Epithelial cell of proximal tubule (primary cell): ENCODE measurements at regions not wholly inside any gene's neighbourhood (a gene's known extent, or its start where the extent isn't known, plus 50 kb on each side); places are given as distances from the start of the nearest gene placed in this dataset.

Source experiments
- DNase-seq: peaks from one replicate; pipeline ENCODE4 v3.0.0-alpha.2; 2011; ENCODE audit warnings: low read depth
- H3K4me3 ChIP-seq: 2 replicates; pipeline ENCODE4 v1.5.1; 2011; ENCODE audit warnings: low read depth, mild to moderate bottlenecking, low read length
- TF ChIP-seq, protein P1 (sequence below): conservative IDR thresholded peaks from 2 replicates; pipeline ENCODE4 v1.5.1; 2012; ENCODE audit warnings: low read depth, mild to moderate bottlenecking, low read length

DNA sequence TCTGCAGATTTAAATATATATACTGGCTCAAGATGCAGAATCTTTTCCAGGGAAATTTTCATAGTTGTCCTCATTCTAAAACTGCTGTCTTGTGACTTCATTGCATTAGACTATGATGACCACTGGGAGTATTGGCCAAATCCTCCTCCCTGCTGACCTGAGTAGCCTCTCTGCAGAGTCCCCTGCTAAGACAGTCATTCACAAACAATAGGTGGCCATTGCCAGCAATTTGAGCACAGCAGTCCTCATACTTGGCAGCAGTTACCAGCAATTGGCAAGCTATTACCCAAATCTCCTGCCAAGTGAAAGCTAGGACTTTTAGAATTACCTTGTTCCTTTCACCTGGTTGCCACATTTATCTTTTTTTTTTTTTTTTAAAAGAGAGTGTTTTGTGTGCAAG, 325.8 kb downstream of the FAT3 start:
- H3K4me3 ChIP-seq: no peak overlapping the region
- no peak for DNase-seq
- TF ChIP-seq, protein P1, sequence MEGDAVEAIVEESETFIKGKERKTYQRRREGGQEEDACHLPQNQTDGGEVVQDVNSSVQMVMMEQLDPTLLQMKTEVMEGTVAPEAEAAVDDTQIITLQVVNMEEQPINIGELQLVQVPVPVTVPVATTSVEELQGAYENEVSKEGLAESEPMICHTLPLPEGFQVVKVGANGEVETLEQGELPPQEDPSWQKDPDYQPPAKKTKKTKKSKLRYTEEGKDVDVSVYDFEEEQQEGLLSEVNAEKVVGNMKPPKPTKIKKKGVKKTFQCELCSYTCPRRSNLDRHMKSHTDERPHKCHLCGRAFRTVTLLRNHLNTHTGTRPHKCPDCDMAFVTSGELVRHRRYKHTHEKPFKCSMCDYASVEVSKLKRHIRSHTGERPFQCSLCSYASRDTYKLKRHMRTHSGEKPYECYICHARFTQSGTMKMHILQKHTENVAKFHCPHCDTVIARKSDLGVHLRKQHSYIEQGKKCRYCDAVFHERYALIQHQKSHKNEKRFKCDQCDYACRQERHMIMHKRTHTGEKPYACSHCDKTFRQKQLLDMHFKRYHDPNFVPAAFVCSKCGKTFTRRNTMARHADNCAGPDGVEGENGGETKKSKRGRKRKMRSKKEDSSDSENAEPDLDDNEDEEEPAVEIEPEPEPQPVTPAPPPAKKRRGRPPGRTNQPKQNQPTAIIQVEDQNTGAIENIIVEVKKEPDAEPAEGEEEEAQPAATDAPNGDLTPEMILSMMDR: no peak

DNA sequence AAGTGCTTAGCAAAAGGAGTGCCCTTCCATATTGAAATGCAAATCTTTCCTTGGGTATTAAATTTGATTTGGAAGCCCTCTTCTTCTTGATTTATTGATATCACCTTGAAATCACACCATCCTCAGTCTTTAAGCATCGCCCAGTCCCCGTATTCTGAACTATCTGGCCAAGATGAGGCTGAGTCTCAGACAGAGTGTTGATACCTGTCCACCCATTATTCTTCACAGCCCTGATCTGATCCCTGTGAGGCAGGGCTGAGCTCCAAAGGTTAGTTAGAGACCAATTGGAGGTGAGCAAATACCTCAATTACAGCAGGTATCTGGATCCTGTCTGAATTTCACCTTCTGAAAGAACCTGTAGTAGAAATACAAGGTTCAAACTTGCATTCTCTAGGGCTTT, 326.3 kb downstream of the FAT3 start:
- DNase-seq: no peak
- TF ChIP-seq, protein P1: no peak
- H3K4me3 ChIP-seq: no peak overlapping the region

DNA sequence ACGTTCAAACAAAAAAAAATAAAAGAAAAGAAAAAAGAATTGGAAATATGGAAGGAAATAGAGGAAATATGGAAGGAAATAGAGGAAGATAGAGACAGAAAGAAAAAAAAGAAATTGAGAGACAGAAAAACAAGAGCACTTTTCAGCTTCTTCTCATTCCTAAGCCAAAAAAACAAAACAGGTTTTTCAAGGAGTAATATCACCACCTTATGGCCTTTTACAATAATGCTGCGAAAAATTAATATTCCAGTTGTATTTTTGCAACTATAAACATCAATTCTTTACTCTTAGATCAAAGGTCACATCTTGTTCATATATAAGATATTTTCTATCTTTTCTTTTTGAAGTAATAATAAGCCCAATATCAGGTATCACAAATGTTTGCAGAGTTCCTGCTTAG, 328.3 kb downstream of the FAT3 start:
- DNase-seq: no peak
- TF ChIP-seq, protein P1: peak; percentile 34
- no peak overlapping the region for H3K4me3 ChIP-seq

DNA sequence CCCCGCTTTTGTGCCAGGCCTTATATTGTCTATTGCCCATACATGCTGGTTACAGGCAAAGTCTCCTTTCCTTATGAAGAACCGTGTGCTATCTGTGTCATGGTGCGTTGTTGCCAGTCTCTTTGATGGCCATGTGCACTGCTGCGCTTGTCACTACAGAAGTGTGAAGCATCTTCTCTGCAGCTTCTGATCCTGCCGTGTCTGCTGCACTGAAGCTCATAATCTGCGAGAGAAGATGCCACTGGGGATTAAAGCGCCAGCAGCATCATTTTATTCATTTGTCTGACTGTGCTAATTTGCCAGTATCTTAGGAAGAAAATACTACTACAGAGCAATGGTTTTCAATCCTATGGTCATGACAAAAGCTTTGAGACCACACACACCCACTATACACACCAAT, 330.1 kb downstream of the FAT3 start:
- DNase-seq: no peak
- TF ChIP-seq, protein P1: no peak
- H3K4me3 ChIP-seq: no peak overlapping the region

DNA sequence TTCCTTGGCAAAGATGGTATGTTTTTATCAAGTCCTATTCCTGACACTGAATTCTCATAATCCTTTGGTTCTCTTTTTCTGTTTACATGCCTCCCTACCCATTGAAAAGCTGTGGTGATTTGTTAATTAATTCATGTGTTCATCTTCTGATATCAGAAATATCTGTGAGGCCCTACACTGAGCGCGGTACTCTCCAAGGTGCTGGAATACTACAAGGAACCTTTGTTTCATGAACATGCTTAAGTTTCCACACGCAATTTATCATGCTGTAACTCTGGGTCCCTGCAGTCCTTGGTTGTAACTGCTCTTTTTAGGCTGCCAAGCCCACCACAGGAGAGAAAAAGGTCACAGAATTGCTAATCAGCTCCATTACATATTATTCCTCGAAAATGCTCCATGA, 331.8 kb downstream of the FAT3 start:
- TF ChIP-seq, protein P1: no peak
- no peak for DNase-seq
- H3K4me3 ChIP-seq: no peak overlapping the region

DNA sequence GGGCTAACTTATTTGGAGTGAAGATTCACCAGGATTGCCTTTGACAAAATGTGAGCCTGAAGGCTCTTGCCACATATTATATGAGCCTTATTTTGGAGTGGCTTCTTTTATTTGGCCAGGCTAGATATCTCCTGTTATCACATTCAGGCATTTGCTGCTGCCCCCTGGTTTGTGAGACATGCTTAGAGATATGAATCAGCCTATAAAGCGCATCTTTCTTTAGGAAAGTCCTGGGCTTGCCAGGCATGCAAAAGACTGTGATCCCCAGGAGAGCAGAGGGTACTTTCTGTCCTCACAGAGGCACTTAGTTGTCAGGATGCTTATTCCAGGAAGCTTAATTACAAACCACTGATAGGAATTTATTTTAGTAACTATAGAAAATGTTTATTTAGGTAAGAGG, 333.3 kb downstream of the FAT3 start:
- TF ChIP-seq, protein P1: no peak
- no peak overlapping the region for H3K4me3 ChIP-seq
- no peak for DNase-seq

DNA sequence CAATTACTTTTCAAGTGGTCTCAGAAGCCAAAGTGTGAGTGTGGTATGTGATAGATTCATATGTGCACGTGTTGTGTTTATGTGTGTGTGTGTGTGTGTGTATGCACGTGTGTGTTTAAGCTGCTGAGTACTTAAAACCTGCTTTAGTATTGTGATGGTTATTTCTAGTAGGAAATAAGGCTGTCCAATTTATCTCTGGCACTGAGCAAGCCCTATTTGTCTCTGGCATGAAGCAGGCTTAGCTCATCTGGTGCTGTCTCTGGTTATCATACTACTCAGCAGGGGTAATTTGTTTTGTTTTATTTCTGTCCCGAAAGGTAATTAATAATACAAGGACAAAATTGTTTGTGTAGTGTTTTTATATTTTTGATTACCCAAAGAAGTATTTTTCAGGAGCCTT, 333.7 kb downstream of the FAT3 start:
- no peak overlapping the region for H3K4me3 ChIP-seq
- TF ChIP-seq, protein P1: no peak
- DNase-seq: no peak
